ENCODE measurements at regions not wholly inside any gene's neighbourhood (a gene's known extent, or its start where the extent isn't known, plus 50 kb on each side); places are given as distances from the start of the nearest gene placed in this dataset.
A peak's percentile ranks its signal among the peaks of the same experiment; 100 is the strongest.
"Not testable (repeated sequence)": the region's sequence is repeated elsewhere in the genome, so short reads cannot be mapped to it uniquely, and the experiment has no call there.

- no peak for DNase-seq
- Histone ChIP-seq H3K27ac (ENCODE audit: low read length) (no peak overlapping the region), H3K9me3 (replicated peaks; ENCODE audit: control insufficient read depth, low read depth, low read length) (no peaks in the 10 kb centered on the region), H3K4me3 (ENCODE audit: low read length) (no peak overlapping the region), H3K36me3 (ENCODE audit: control insufficient read depth, insufficient read depth, low read length) (no peaks in the 10 kb centered on the region), H3K27me3 (ENCODE audit: control insufficient read depth, insufficient read depth, low read length) (peaks cover 6% of the 10 kb centered on the region), H3K4me1 (ENCODE audit: control insufficient read depth, insufficient read depth, low read length) (peaks cover 44% of the 10 kb centered on the region)
- no CpG with 5 or more reads among the region's 2 CpGs for WGBS (ENCODE audit: insufficient coverage)
Observed at GRCh38 chr3:72271923-72272322, 487.0 kb upstream of the PROK2 start.

GRCh38 chr3:72271216-72271615 lies 486.3 kb upstream of the PROK2 start:
- no peaks in the 10 kb centered on the region for H3K9me3 ChIP-seq (replicated peaks; ENCODE audit: control insufficient read depth, low read depth, low read length)
- H3K36me3 ChIP-seq (ENCODE audit: control insufficient read depth, insufficient read depth, low read length) = no peaks in the 10 kb centered on the region
- peaks cover 6% of the 10 kb centered on the region for H3K27me3 ChIP-seq (ENCODE audit: control insufficient read depth, insufficient read depth, low read length)
- DNase-seq = no peak
- no peak overlapping the region for H3K4me3 ChIP-seq (ENCODE audit: low read length)
- H3K27ac ChIP-seq (ENCODE audit: low read length) = no peak overlapping the region
- peaks cover 44% of the 10 kb centered on the region for H3K4me1 ChIP-seq (ENCODE audit: control insufficient read depth, insufficient read depth, low read length)
- WGBS (ENCODE audit: insufficient coverage) = 50% methylated on average over 1 of the region's 6 CpGs

- peaks cover 42% of the 10 kb centered on the region for H3K4me1 ChIP-seq (ENCODE audit: control insufficient read depth, insufficient read depth, low read length)
Observed at GRCh38 chr3:72270730-72271129, 485.8 kb upstream of the PROK2 start.

GRCh38 chr3:72270072-72270681 lies 485.2 kb upstream of the PROK2 start:
- H3K27ac ChIP-seq (ENCODE audit: low read length) = peak overlapping the region; percentile 62
- peak; percentile 93 for DNase-seq
- peaks cover 7% of the 10 kb centered on the region for H3K27me3 ChIP-seq (ENCODE audit: control insufficient read depth, insufficient read depth, low read length)
- H3K4me3 ChIP-seq (ENCODE audit: low read length) = no peak overlapping the region
- 33% methylated on average over 1 of the region's 9 CpGs for WGBS (ENCODE audit: insufficient coverage)
- H3K4me1 ChIP-seq (ENCODE audit: control insufficient read depth, insufficient read depth, low read length) = peaks cover 36% of the 10 kb centered on the region
- H3K36me3 ChIP-seq (ENCODE audit: control insufficient read depth, insufficient read depth, low read length) = no peaks in the 10 kb centered on the region
- H3K9me3 ChIP-seq (replicated peaks; ENCODE audit: control insufficient read depth, low read depth, low read length) = no peaks in the 10 kb centered on the region

More at GRCh38 chr3:72270730-72271129, 485.8 kb upstream of the PROK2 start:
- Histone ChIP-seq H3K27ac (ENCODE audit: low read length) (no peak overlapping the region), H3K9me3 (replicated peaks; ENCODE audit: control insufficient read depth, low read depth, low read length) (no peaks in the 10 kb centered on the region), H3K36me3 (ENCODE audit: control insufficient read depth, insufficient read depth, low read length) (no peaks in the 10 kb centered on the region), H3K27me3 (ENCODE audit: control insufficient read depth, insufficient read depth, low read length) (peaks cover 6% of the 10 kb centered on the region), H3K4me3 (ENCODE audit: low read length) (no peak overlapping the region)
- WGBS (ENCODE audit: insufficient coverage) = 69% methylated on average over 2 of the region's 5 CpGs
- no peak for DNase-seq

- WGBS (ENCODE audit: insufficient coverage) = 63% methylated on average over 3 of the region's 3 CpGs
- Histone ChIP-seq H3K27ac (ENCODE audit: low read length) (peak overlapping the region; percentile 62), H3K36me3 (ENCODE audit: control insufficient read depth, insufficient read depth, low read length) (no peaks in the 10 kb centered on the region), H3K4me1 (ENCODE audit: control insufficient read depth, insufficient read depth, low read length) (peaks cover 29% of the 10 kb centered on the region), H3K9me3 (replicated peaks; ENCODE audit: control insufficient read depth, low read depth, low read length) (no peaks in the 10 kb centered on the region), H3K27me3 (ENCODE audit: control insufficient read depth, insufficient read depth, low read length) (peaks cover 8% of the 10 kb centered on the region), H3K4me3 (ENCODE audit: low read length) (no peak overlapping the region)
- DNase-seq = no peak
Observed at GRCh38 chr3:72269475-72269874, 484.5 kb upstream of the PROK2 start.

- not testable (repeated sequence) for H3K36me3 ChIP-seq (ENCODE audit: control insufficient read depth, insufficient read depth, low read length); H3K9me3 ChIP-seq (replicated peaks; ENCODE audit: control insufficient read depth, low read depth, low read length); DNase-seq; H3K27ac ChIP-seq (ENCODE audit: low read length); H3K27me3 ChIP-seq (ENCODE audit: control insufficient read depth, insufficient read depth, low read length); H3K4me3 ChIP-seq (ENCODE audit: low read length)
- H3K4me1 ChIP-seq (ENCODE audit: control insufficient read depth, insufficient read depth, low read length) = peaks cover 23% of the 10 kb centered on the region
- WGBS (ENCODE audit: insufficient coverage) = 90% methylated on average over 2 of the region's 7 CpGs
Observed at GRCh38 chr3:72266921-72267524, 482.1 kb upstream of the PROK2 start.

GRCh38 chr3:72266016-72266370 lies 481.0 kb upstream of the PROK2 start:
- WGBS (ENCODE audit: insufficient coverage) = no CpG with 5 or more reads among the region's 3 CpGs
- no peak overlapping the region for H3K27ac ChIP-seq (ENCODE audit: low read length)
- no peak for DNase-seq
- no peaks in the 10 kb centered on the region for H3K36me3 ChIP-seq (ENCODE audit: control insufficient read depth, insufficient read depth, low read length)
- peaks cover 22% of the 10 kb centered on the region for H3K4me1 ChIP-seq (ENCODE audit: control insufficient read depth, insufficient read depth, low read length)
- H3K27me3 ChIP-seq (ENCODE audit: control insufficient read depth, insufficient read depth, low read length) = peaks cover 8% of the 10 kb centered on the region
- no peak overlapping the region for H3K4me3 ChIP-seq (ENCODE audit: low read length)
- H3K9me3 ChIP-seq (replicated peaks; ENCODE audit: control insufficient read depth, low read depth, low read length) = no peaks in the 10 kb centered on the region

- Histone ChIP-seq H3K4me3 (ENCODE audit: low read length) (no peak overlapping the region), H3K9me3 (replicated peaks; ENCODE audit: control insufficient read depth, low read depth, low read length) (no peaks in the 10 kb centered on the region), H3K36me3 (ENCODE audit: control insufficient read depth, insufficient read depth, low read length) (no peaks in the 10 kb centered on the region), H3K27me3 (ENCODE audit: control insufficient read depth, insufficient read depth, low read length) (peaks cover 12% of the 10 kb centered on the region), H3K27ac (ENCODE audit: low read length) (no peak overlapping the region), H3K4me1 (ENCODE audit: control insufficient read depth, insufficient read depth, low read length) (peaks cover 17% of the 10 kb centered on the region)
- DNase-seq = no peak
- 100% methylated on average over 2 of the region's 9 CpGs for WGBS (ENCODE audit: insufficient coverage)
Observed at GRCh38 chr3:72265256-72266015, 480.5 kb upstream of the PROK2 start.

GRCh38 chr3:72263223-72263990 lies 478.5 kb upstream of the PROK2 start:
- WGBS (ENCODE audit: insufficient coverage) = 100% methylated on average over 1 of the region's 4 CpGs
- Histone ChIP-seq H3K27me3 (ENCODE audit: control insufficient read depth, insufficient read depth, low read length) (peaks cover 20% of the 10 kb centered on the region), H3K4me3 (ENCODE audit: low read length) (no peak overlapping the region), H3K9me3 (replicated peaks; ENCODE audit: control insufficient read depth, low read depth, low read length) (no peaks in the 10 kb centered on the region), H3K36me3 (ENCODE audit: control insufficient read depth, insufficient read depth, low read length) (no peaks in the 10 kb centered on the region), H3K27ac (ENCODE audit: low read length) (no peak overlapping the region), H3K4me1 (ENCODE audit: control insufficient read depth, insufficient read depth, low read length) (peaks cover 11% of the 10 kb centered on the region)
- peak; percentile 60 for DNase-seq

- 28% methylated on average over 2 of the region's 3 CpGs for whole genome bisulfite sequencing (ENCODE audit: insufficient coverage)
- Histone ChIP-seq H3K27me3 (ENCODE audit: control insufficient read depth, insufficient read depth, low read length) (peaks cover 20% of the 10 kb centered on the region), H3K9me3 (replicated peaks; ENCODE audit: control insufficient read depth, low read depth, low read length) (no peaks in the 10 kb centered on the region), H3K27ac (ENCODE audit: low read length) (no peak overlapping the region), H3K4me3 (ENCODE audit: low read length) (no peak overlapping the region), H3K4me1 (ENCODE audit: control insufficient read depth, insufficient read depth, low read length) (peaks cover 14% of the 10 kb centered on the region), H3K36me3 (ENCODE audit: control insufficient read depth, insufficient read depth, low read length) (no peaks in the 10 kb centered on the region)
- DNase-seq = no peak
Observed at GRCh38 chr3:72262736-72263135, 477.8 kb upstream of the PROK2 start.

All from muscle of leg (tissue), 3 donors.